Ishikawa (cell line): ENCODE measurements at regions not wholly inside any gene's neighbourhood (a gene's known extent, or its start where the extent isn't known, plus 50 kb on each side); places are given as distances from the start of the nearest gene placed in this dataset.

Experiments
- CEBPB ChIP-seq: IDR thresholded peaks from 2 replicates; pipeline ENCODE4 v1.6.1; 2012
- CREB1 ChIP-seq: IDR thresholded peaks from 2 replicates; pipeline ENCODE4 v1.6.1; 2012; ENCODE audit warnings: low read depth
- EGR1 ChIP-seq: IDR thresholded peaks from 2 replicates; pipeline ENCODE4 v1.6.1; 2012
- EP300 ChIP-seq: IDR thresholded peaks from 2 replicates; pipeline ENCODE4 v1.6.1; 2012; ENCODE audit warnings: borderline replicate concordance
- FOXM1 ChIP-seq: IDR thresholded peaks from 2 replicates; pipeline ENCODE4 v1.6.1; 2012; ENCODE audit warnings: low read depth, borderline replicate concordance
- MAX ChIP-seq: IDR thresholded peaks from 2 replicates; pipeline ENCODE4 v1.6.1; 2012
- NFIC ChIP-seq: IDR thresholded peaks from 2 replicates; pipeline ENCODE4 v1.6.1; 2012
- RAD21 ChIP-seq: IDR thresholded peaks from 2 replicates; pipeline ENCODE4 v1.6.1; 2012; ENCODE audit warnings: low read depth
- REST ChIP-seq: IDR thresholded peaks from 2 replicates; pipeline ENCODE4 v1.6.1; 2012; ENCODE audit warnings: low read depth, mild to moderate bottlenecking
- TAF1 ChIP-seq: IDR thresholded peaks from 2 replicates; pipeline ENCODE4 v1.6.1; 2012; ENCODE audit warnings: low read depth, mild to moderate bottlenecking
- TCF12 ChIP-seq: IDR thresholded peaks from 2 replicates; pipeline ENCODE4 v1.6.1; 2012; ENCODE audit warnings: low read depth
- TEAD4 ChIP-seq: IDR thresholded peaks from 2 replicates; pipeline ENCODE4 v1.6.1; 2012
- YY1 ChIP-seq: IDR thresholded peaks from 2 replicates; pipeline ENCODE4 v1.6.1; 2012; ENCODE audit warnings: low read depth
- ZBTB7A ChIP-seq: IDR thresholded peaks from 2 replicates; pipeline ENCODE4 v1.6.1; 2012; ENCODE audit warnings: low read depth
- TF ChIP-seq, protein P1 (sequence below): IDR thresholded peaks from 2 replicates; pipeline ENCODE4 v1.6.1; 2012

DNA sequence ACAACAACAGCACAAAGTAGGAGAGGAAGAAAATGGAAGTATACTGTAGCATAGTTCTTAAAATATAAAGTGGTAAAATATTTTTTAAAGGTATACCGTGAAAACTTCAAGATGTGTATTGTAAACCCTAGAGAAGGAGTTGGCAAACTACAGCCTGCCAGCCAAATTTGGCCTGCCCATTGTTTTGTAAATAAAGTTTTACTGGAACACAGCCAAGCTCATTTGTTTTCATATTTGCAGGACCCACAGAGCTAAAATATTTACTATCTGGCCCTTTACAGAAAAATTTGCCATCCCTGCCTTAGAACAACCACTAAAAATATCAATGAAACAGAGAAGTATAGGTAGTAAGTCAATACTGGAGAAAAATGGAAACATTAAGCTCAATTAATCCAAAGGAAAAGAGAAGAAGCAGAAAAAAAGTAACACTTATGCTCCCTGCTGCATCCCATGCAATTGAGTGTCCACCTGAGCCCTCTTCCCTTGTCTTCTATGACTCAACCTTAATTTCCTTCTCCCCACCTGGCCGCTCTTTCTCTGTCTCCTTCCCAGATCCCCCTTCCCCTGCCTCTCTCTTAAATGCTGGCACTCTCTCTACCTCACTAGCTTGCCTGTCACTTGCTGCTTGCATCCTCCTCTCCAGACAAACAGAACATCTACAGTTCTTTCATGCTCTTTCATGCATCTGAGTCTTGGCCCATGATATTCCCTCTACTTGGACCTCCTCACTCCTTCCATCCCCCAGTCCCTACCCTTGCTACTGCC, 50.6 kb upstream of the FER start:
- TF ChIP-seq REST = no peak
- no peak for TF ChIP-seq ZBTB7A
- no peak for TF ChIP-seq NFIC
- TF ChIP-seq TAF1 = no peak
- no peak for TF ChIP-seq CEBPB
- TF ChIP-seq TCF12 = no peak
- no peak for TF ChIP-seq TEAD4
- TF ChIP-seq EP300 = no peak
- TF ChIP-seq FOXM1 = no peak

GRCh38 chr5:108696407-108696806, 51.3 kb upstream of the FER start:
- TF ChIP-seq TCF12 (no peak), TEAD4 (no peak), EP300 (no peak), CREB1 (no peak), ZBTB7A (no peak), YY1 (no peak), RAD21 (no peak), MAX (no peak), REST (no peak), CEBPB (no peak), NFIC (no peak), EGR1 (no peak), FOXM1 (no peak), TAF1 (no peak)
- TF ChIP-seq, protein P1, sequence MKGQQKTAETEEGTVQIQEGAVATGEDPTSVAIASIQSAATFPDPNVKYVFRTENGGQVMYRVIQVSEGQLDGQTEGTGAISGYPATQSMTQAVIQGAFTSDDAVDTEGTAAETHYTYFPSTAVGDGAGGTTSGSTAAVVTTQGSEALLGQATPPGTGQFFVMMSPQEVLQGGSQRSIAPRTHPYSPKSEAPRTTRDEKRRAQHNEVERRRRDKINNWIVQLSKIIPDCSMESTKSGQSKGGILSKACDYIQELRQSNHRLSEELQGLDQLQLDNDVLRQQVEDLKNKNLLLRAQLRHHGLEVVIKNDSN = no peak

DNA sequence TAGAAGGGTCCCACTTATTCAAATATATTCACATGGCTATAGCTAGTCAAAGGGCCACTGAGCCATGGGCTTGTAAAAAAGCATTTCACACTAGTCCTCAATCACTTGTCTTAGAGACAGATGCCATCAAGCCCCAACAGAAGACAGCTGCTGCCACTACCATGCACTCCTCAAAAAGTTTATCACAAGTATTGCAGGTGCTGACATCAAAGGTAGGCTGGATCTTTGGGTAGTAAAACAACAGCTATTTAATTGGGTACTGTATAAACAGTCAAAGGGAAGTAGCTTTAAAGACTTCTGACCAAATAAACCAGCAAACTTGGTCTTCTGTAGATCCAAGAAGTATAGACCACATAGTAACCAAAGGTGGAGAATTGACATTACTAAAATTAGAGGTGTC, 59.2 kb upstream of the FER start:
- TF ChIP-seq CEBPB (no peak), TAF1 (no peak), YY1 (no peak), FOXM1 (no peak), REST (no peak), NFIC (no peak), EGR1 (no peak), ZBTB7A (no peak), TCF12 (no peak), EP300 (no peak), MAX (no peak), RAD21 (no peak), TEAD4 (no peak), CREB1 (no peak)
- TF ChIP-seq, protein P1 = no peak

GRCh38 chr5:108687595-108688200, 60.0 kb upstream of the FER start:
- TF ChIP-seq NFIC = no peak
- no peak for TF ChIP-seq ZBTB7A
- no peak for TF ChIP-seq MAX
- TF ChIP-seq TEAD4 = no peak
- TF ChIP-seq RAD21 = no peak
- TF ChIP-seq, protein P1 = no peak
- no peak for TF ChIP-seq FOXM1
- no peak for TF ChIP-seq EP300
- no peak for TF ChIP-seq TAF1
- no peak for TF ChIP-seq TCF12
- TF ChIP-seq CEBPB = no peak
- no peak for TF ChIP-seq CREB1
- TF ChIP-seq REST = no peak
- no peak for TF ChIP-seq EGR1
- TF ChIP-seq YY1 = no peak
